GM13977 (cell line): ENCODE measurements at regions not wholly inside any gene's neighbourhood (a gene's known extent, or its start where the extent isn't known, plus 50 kb on each side); places are given as distances from the start of the nearest gene placed in this dataset.

Experiments used
- DNase-seq: peaks from one replicate; pipeline ENCODE4 v3.0.0; 2012; ENCODE audit warnings: low spot score
- CTCF ChIP-seq: IDR thresholded peaks from 2 replicates; pipeline ENCODE4 v1.5.1; 2012; ENCODE audit warnings: mild to moderate bottlenecking, control low read depth; ENCODE audit not compliant: insufficient read depth; ENCODE audit errors: extremely low read depth, missing control alignments
- in situ Hi-C: fragments of 300-500 bp; cut with MboI; formaldehyde crosslinking; loops from one replicate; pipeline ENCODE4 v1.12.0; 2022; ENCODE audit warnings: low sequenced_read_pairs, low pct_unique_long_range_greater_than_20kb, mixed read lengths, inconsistent platforms; ENCODE audit not compliant: unreplicated experiment

GRCh38 chr1:87642581-87643221, 314.0 kb downstream of the LMO4 start:
- in situ Hi-C loops, result no loop called here
- no peak for DNase-seq

GRCh38 chr1:87644033-87644578, 315.4 kb downstream of the LMO4 start:
- DNase-seq, result no peak
- no peak for TF ChIP-seq CTCF
- in situ Hi-C loops, result no loop called here

More at GRCh38 chr1:87642581-87643221, 314.0 kb downstream of the LMO4 start:
- TF ChIP-seq CTCF, result no peak

- no peak for DNase-seq
- in situ Hi-C loops, result no loop called here
- TF ChIP-seq CTCF, result no peak
These were observed 316.0 kb downstream of the LMO4 start for GRCh38 chr1:87644579-87645190.

- TF ChIP-seq CTCF, result no peak
- in situ Hi-C loops, result no loop called here
- DNase-seq, result no peak
These were observed 318.9 kb downstream of the LMO4 start for GRCh38 chr1:87647430-87648177.

- in situ Hi-C loops, result no loop called here
- no peak for TF ChIP-seq CTCF
These were observed 319.8 kb downstream of the LMO4 start for GRCh38 chr1:87648323-87649119.

GRCh38 chr1:87650306-87650705, 321.6 kb downstream of the LMO4 start:
- TF ChIP-seq CTCF, result no peak
- DNase-seq, result no peak
- in situ Hi-C loops, result no loop called here

More at GRCh38 chr1:87648323-87649119, 319.8 kb downstream of the LMO4 start:
- DNase-seq, result no peak
